Uterus (tissue), 2 donors: ENCODE measurements at regions not wholly inside any gene's neighbourhood (a gene's known extent, or its start where the extent isn't known, plus 50 kb on each side); places are given as distances from the start of the nearest gene placed in this dataset.

Experiments used
- POLR2A ChIP-seq, 2 donors: fragments of 450-650 bp; IDR thresholded peaks; one replicate each; pipeline ENCODE4 v1.6.1; 2016; ENCODE audit warnings: antibody characterized with exemption in 2 of 2, mild to moderate bottlenecking in 1 of 2, moderate library complexity in 1 of 2
- TF ChIP-seq, protein P1 (sequence below), 4 experiments: fragments of 200-600 bp in 2 of 4; fragments of 450-650 bp in 2 of 4; sonication (generic) in 2 of 4; IDR thresholded peaks; one replicate each; pipeline ENCODE4 v1.5.1; 2016 to 2019; ENCODE audit warnings: antibody characterized with exemption in 4 of 4, mild to moderate bottlenecking in 2 of 4, moderate library complexity in 1 of 4

DNA sequence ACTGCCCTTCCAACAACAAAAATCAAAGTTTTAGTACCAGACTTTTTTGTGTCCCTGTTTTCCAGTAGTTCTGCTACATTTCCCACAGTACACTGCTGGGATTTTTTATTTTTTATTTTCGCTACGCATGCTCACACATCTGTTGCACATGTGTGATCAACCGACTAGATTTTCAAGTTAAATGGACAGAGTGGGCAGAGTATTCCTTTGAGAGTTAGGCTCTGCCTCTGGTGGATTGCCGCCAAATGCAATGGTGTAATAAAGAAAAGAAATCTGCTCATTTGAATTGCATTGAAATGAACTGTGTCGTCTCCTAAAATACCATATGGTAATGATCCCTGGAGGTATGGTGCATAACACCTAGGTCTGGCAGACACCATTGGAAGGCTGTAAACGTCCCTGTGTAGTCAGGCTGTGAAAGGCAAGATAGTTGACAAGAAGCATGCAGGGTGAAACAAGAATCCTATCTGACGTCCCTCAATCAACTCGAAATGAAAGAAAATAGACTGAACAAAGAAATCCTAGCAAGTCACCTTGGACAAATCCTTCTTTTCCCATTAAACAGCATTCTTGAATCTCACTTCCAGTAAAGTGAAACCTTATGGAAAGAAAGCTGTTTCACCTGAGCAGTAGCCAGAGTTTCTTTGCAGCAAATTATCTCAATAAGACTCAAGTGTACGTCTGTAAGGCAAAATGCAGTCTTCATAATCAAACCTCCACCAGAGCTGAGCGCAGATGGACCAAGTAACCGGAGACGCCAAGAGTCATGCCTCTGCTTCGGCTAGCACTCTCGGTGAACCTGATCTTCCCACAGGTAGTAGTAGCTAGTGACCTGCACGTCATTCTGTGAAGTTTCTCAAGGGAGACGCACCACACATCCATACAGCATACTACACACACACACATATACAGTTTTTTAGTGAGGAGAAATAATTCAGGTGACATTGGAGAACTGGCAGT is 357.3 kb downstream of the CRPPA start:
- TF ChIP-seq, protein P1, sequence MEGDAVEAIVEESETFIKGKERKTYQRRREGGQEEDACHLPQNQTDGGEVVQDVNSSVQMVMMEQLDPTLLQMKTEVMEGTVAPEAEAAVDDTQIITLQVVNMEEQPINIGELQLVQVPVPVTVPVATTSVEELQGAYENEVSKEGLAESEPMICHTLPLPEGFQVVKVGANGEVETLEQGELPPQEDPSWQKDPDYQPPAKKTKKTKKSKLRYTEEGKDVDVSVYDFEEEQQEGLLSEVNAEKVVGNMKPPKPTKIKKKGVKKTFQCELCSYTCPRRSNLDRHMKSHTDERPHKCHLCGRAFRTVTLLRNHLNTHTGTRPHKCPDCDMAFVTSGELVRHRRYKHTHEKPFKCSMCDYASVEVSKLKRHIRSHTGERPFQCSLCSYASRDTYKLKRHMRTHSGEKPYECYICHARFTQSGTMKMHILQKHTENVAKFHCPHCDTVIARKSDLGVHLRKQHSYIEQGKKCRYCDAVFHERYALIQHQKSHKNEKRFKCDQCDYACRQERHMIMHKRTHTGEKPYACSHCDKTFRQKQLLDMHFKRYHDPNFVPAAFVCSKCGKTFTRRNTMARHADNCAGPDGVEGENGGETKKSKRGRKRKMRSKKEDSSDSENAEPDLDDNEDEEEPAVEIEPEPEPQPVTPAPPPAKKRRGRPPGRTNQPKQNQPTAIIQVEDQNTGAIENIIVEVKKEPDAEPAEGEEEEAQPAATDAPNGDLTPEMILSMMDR (IDR thresholded peaks at IDR 0.05) = no peak
- TF ChIP-seq POLR2A (IDR thresholded peaks at IDR 0.05) = no peak
